IgD-negative memory B cell (primary cell): ENCODE measurements at regions not wholly inside any gene's neighbourhood (a gene's known extent, or its start where the extent isn't known, plus 50 kb on each side); places are given as distances from the start of the nearest gene placed in this dataset.
"Not testable (repeated sequence)": the region's sequence is repeated elsewhere in the genome, so short reads cannot be mapped to it uniquely, and the experiment has no call there.

ENCODE experiments used
- H3K27ac Mint-ChIP-seq, 3 donors: one replicate each; pipeline ENCODE4 v1.8.0; 2020 to 2022; ENCODE audit warnings: mild to moderate bottlenecking in 3 of 3, mixed read lengths in 3 of 3, moderate library complexity in 1 of 3
- H3K27me3 Mint-ChIP-seq: one replicate; pipeline ENCODE4 v1.8.0; 2021; ENCODE audit warnings: mixed read lengths
- H3K36me3 Mint-ChIP-seq: one replicate; pipeline ENCODE4 v1.8.0; 2020; ENCODE audit warnings: mild to moderate bottlenecking, mixed read lengths
- H3K4me1 Mint-ChIP-seq, 3 donors: one replicate each; pipeline ENCODE4 v1.8.0; 2020 to 2022; ENCODE audit warnings: mixed read lengths in 3 of 3, mild to moderate bottlenecking in 1 of 3
- H3K4me3 Mint-ChIP-seq, 4 donors: one replicate each; pipeline ENCODE4 v1.8.0; 2020 to 2022; ENCODE audit warnings: mild to moderate bottlenecking in 4 of 4, mixed read lengths in 4 of 4, moderate library complexity in 3 of 4
- H3K9me3 Mint-ChIP-seq, 3 donors: one replicate each; pipeline ENCODE4 v1.8.0; 2020 to 2021; ENCODE audit warnings: mixed read lengths in 3 of 3, mild to moderate bottlenecking in 1 of 3

- Mint-ChIP-seq H3K4me1 (peaks cover 4 to 5% (median 5%) of the 10 kb centered on the region in 3 donors), H3K27ac (no peak overlapping the region), H3K36me3 (peaks cover 10% of the 10 kb centered on the region), H3K4me3 (no peak overlapping the region), H3K9me3 (peaks cover 10 to 21% (median 16%) of the 10 kb centered on the region in 3 donors), H3K27me3 (peaks cover 4% of the 10 kb centered on the region)
These were observed 200.3 kb downstream of the ZNF621 start for GRCh38 chr3:40725031-40725430.

GRCh38 chr3:40731445-40731844, 206.7 kb downstream of the ZNF621 start:
- no peaks in the 10 kb centered on the region for H3K4me1 Mint-ChIP-seq
- H3K27me3 Mint-ChIP-seq, result peaks cover 3% of the 10 kb centered on the region
- H3K9me3 Mint-ChIP-seq, result peaks cover 15 to 36% (median 21%) of the 10 kb centered on the region in 3 donors
- no peak overlapping the region for H3K27ac Mint-ChIP-seq
- H3K4me3 Mint-ChIP-seq, result no peak overlapping the region
- H3K36me3 Mint-ChIP-seq, result peaks cover 8% of the 10 kb centered on the region

- Mint-ChIP-seq H3K27me3 (peaks cover 3% of the 10 kb centered on the region), H3K9me3 (no peaks in the 10 kb centered on the region), H3K4me3 (no peak overlapping the region)
These were observed 212.2 kb downstream of the ZNF621 start for GRCh38 chr3:40736943-40737342.

GRCh38 chr3:40737343-40737742, 212.6 kb downstream of the ZNF621 start:
- no peaks in the 10 kb centered on the region for H3K9me3 Mint-ChIP-seq
- no peak overlapping the region for H3K27ac Mint-ChIP-seq
- peaks cover 3% of the 10 kb centered on the region for H3K36me3 Mint-ChIP-seq
- H3K4me1 Mint-ChIP-seq, result peaks cover 0 to 9% (median 6%) of the 10 kb centered on the region in 3 donors
- H3K27me3 Mint-ChIP-seq, result peaks cover 3% of the 10 kb centered on the region
- H3K4me3 Mint-ChIP-seq, result no peak overlapping the region

More at GRCh38 chr3:40736943-40737342, 212.2 kb downstream of the ZNF621 start:
- peaks cover 0 to 8% (median 5%) of the 10 kb centered on the region in 3 donors for H3K4me1 Mint-ChIP-seq
- peaks cover 3% of the 10 kb centered on the region for H3K36me3 Mint-ChIP-seq
- no peak overlapping the region for H3K27ac Mint-ChIP-seq

GRCh38 chr3:40739971-40740370, 215.2 kb downstream of the ZNF621 start:
- Mint-ChIP-seq H3K9me3 (no peaks in the 10 kb centered on the region), H3K27ac (no peak overlapping the region), H3K36me3 (peaks cover 3% of the 10 kb centered on the region)

GRCh38 chr3:40741729-40742128, 217.0 kb downstream of the ZNF621 start:
- Mint-ChIP-seq H3K4me3 (no peak overlapping the region), H3K36me3 (peaks cover 3% of the 10 kb centered on the region), H3K27ac (no peak overlapping the region), H3K4me1 (peaks cover 3 to 10% (median 6%) of the 10 kb centered on the region in 3 donors), H3K27me3 (no peaks in the 10 kb centered on the region), H3K9me3 (no peaks in the 10 kb centered on the region)

More at GRCh38 chr3:40739971-40740370, 215.2 kb downstream of the ZNF621 start:
- Mint-ChIP-seq H3K4me1 (peaks cover 0 to 9% (median 6%) of the 10 kb centered on the region in 3 donors), H3K27me3 (no peaks in the 10 kb centered on the region), H3K4me3 (no peak overlapping the region)

- no peak overlapping the region for H3K27ac Mint-ChIP-seq
- no peaks in the 10 kb centered on the region for H3K27me3 Mint-ChIP-seq
- peak overlapping the region in 1 of 4 donors; percentile 63 for H3K4me3 Mint-ChIP-seq
- H3K4me1 Mint-ChIP-seq, result peaks cover 3 to 9% (median 6%) of the 10 kb centered on the region in 3 donors
- H3K36me3 Mint-ChIP-seq, result peaks cover 1% of the 10 kb centered on the region
- no peaks in the 10 kb centered on the region for H3K9me3 Mint-ChIP-seq
These were observed 220.8 kb downstream of the ZNF621 start for GRCh38 chr3:40745381-40746106.

GRCh38 chr3:40751666-40752065, 226.9 kb downstream of the ZNF621 start:
- peaks cover 4% of the 10 kb centered on the region for H3K27me3 Mint-ChIP-seq

GRCh38 chr3:40752492-40752891, 227.7 kb downstream of the ZNF621 start:
- H3K27ac Mint-ChIP-seq, result no peak overlapping the region
- H3K27me3 Mint-ChIP-seq, result peaks cover 4% of the 10 kb centered on the region
- H3K4me1 Mint-ChIP-seq, result peaks cover 0 to 4% (median 2%) of the 10 kb centered on the region in 3 donors
- H3K4me3 Mint-ChIP-seq, result no peak overlapping the region
- H3K9me3 Mint-ChIP-seq, result peaks cover 0 to 1% (median 0%) of the 10 kb centered on the region in 3 donors
- no peaks in the 10 kb centered on the region for H3K36me3 Mint-ChIP-seq

More at GRCh38 chr3:40751666-40752065, 226.9 kb downstream of the ZNF621 start:
- H3K4me1 Mint-ChIP-seq, result peaks cover 0 to 4% (median 2%) of the 10 kb centered on the region in 3 donors
- no peak overlapping the region for H3K4me3 Mint-ChIP-seq
- no peak overlapping the region for H3K27ac Mint-ChIP-seq
- H3K36me3 Mint-ChIP-seq, result no peaks in the 10 kb centered on the region
- H3K9me3 Mint-ChIP-seq, result no peaks in the 10 kb centered on the region

- Mint-ChIP-seq H3K27ac (no peak overlapping the region), H3K4me1 (peaks cover 0 to 4% (median 2%) of the 10 kb centered on the region in 3 donors), H3K4me3 (no peak overlapping the region), H3K27me3 (peaks cover 4% of the 10 kb centered on the region), H3K9me3 (peaks cover 0 to 4% (median 0%) of the 10 kb centered on the region in 3 donors), H3K36me3 (no peaks in the 10 kb centered on the region)
These were observed 228.6 kb downstream of the ZNF621 start for GRCh38 chr3:40753291-40753770.

- Mint-ChIP-seq H3K4me3 (no peak overlapping the region), H3K36me3 (no peaks in the 10 kb centered on the region), H3K9me3 (peaks cover 0 to 4% (median 0%) of the 10 kb centered on the region in 3 donors), H3K27ac (no peak overlapping the region), H3K4me1 (peaks cover 0 to 4% (median 2%) of the 10 kb centered on the region in 3 donors), H3K27me3 (peaks cover 4% of the 10 kb centered on the region)
These were observed 229.2 kb downstream of the ZNF621 start for GRCh38 chr3:40753951-40754350.

GRCh38 chr3:40754994-40755393, 230.2 kb downstream of the ZNF621 start:
- Mint-ChIP-seq H3K4me1 (peaks cover 0 to 4% (median 2%) of the 10 kb centered on the region in 3 donors), H3K27ac (no peak overlapping the region), H3K27me3 (peaks cover 4% of the 10 kb centered on the region), H3K4me3 (no peak overlapping the region), H3K9me3 (peaks cover 0 to 4% (median 1%) of the 10 kb centered on the region in 3 donors), H3K36me3 (peaks cover under 1% of the 10 kb centered on the region)

GRCh38 chr3:40756500-40756899, 231.7 kb downstream of the ZNF621 start:
- Mint-ChIP-seq H3K9me3 (peaks cover 0 to 14% (median 12%) of the 10 kb centered on the region in 3 donors), H3K4me1 (peaks cover 0 to 4% (median 0%) of the 10 kb centered on the region in 3 donors), H3K4me3 (no peak overlapping the region), H3K36me3 (peaks cover 2% of the 10 kb centered on the region), H3K27me3 (peaks cover 4% of the 10 kb centered on the region), H3K27ac (no peak overlapping the region)

GRCh38 chr3:40762771-40763170, 238.0 kb downstream of the ZNF621 start:
- H3K4me1 Mint-ChIP-seq, H3K27me3 Mint-ChIP-seq, H3K4me3 Mint-ChIP-seq, H3K36me3 Mint-ChIP-seq, H3K27ac Mint-ChIP-seq: not testable (repeated sequence)
- H3K9me3 Mint-ChIP-seq, result peaks cover 3 to 24% (median 18%) of the 10 kb centered on the region in 3 donors

- H3K36me3 Mint-ChIP-seq, result peaks cover 4% of the 10 kb centered on the region
These were observed 239.0 kb downstream of the ZNF621 start for GRCh38 chr3:40763807-40764206.

More at GRCh38 chr3:40763807-40764206, 239.0 kb downstream of the ZNF621 start:
- peaks cover 0 to 3% (median 0%) of the 10 kb centered on the region in 3 donors for H3K4me1 Mint-ChIP-seq
- no peaks in the 10 kb centered on the region for H3K27me3 Mint-ChIP-seq
- H3K4me3 Mint-ChIP-seq, result no peak overlapping the region
- peaks cover 3 to 24% (median 18%) of the 10 kb centered on the region in 3 donors for H3K9me3 Mint-ChIP-seq
- no peak overlapping the region for H3K27ac Mint-ChIP-seq
